ENCODE measurements at regions not wholly inside any gene's neighbourhood (a gene's known extent, or its start where the extent isn't known, plus 50 kb on each side); places are given as distances from the start of the nearest gene placed in this dataset.

GRCh38 chr2:59033661-59034060 lies 792.5 kb upstream of the FANCL start:
- in situ Hi-C loops (cut with MboI; ENCODE audit: low pct_ligation_motif_present in 1 of 4, low pct_unique_long_range_greater_than_20kb in 1 of 4, low sequenced_read_pairs in 3 of 4) = loop anchor here in 2 of 4 donors (25.0 kb wide), 2 partner anchors 1529 to 1554 kb away; partner anchors contain the start of gene BCL11A (in 1 of the 2)
- intact Hi-C loops (cut with DNase I; ENCODE audit: low total_unique reads) = loop anchor here (10.0 kb wide), 1 partner anchor 1521 kb away; the partner anchor contains the start of gene BCL11A
- Histone ChIP-seq H3K27ac (no peak overlapping the region), H3K36me3 (no peaks in the 10 kb centered on the region), H3K9me3 (no peaks in the 10 kb centered on the region), H3K27me3 (no peaks in the 10 kb centered on the region), H3K4me3 (no peak overlapping the region), H3K4me1 (no peaks in the 10 kb centered on the region)
- 30 to 53% methylated on average over 1 of the region's 1 CpG for WGBS, 2 donors (ENCODE audit: low coverage in 1 of 2)
- TF ChIP-seq CTCF (IDR thresholded peaks at IDR 0.05) (no peak), EP300 (IDR thresholded peaks at IDR 0.05; ENCODE audit: low read depth) (no peak), POLR2A (IDR thresholded peaks at IDR 0.05) (no peak), POLR2AphosphoS5 (IDR thresholded peaks at IDR 0.05) (no peak)
- DNase-seq = no peak

GRCh38 chr2:59032499-59032898 lies 791.4 kb upstream of the FANCL start:
- Histone ChIP-seq H3K27ac (no peak overlapping the region), H3K27me3 (no peaks in the 10 kb centered on the region), H3K4me3 (no peak overlapping the region), H3K9me3 (no peaks in the 10 kb centered on the region), H3K4me1 (no peaks in the 10 kb centered on the region), H3K36me3 (no peaks in the 10 kb centered on the region)
- intact Hi-C loops (cut with DNase I; ENCODE audit: low total_unique reads) = loop anchor here (10.0 kb wide), 1 partner anchor 1522 kb away; the partner anchor contains the start of gene BCL11A
- in situ Hi-C loops (cut with MboI; ENCODE audit: low pct_ligation_motif_present in 1 of 4, low pct_unique_long_range_greater_than_20kb in 1 of 4, low sequenced_read_pairs in 3 of 4) = loop anchor here in 2 of 4 donors (25.0 kb wide), 2 partner anchors 1530 to 1555 kb away; partner anchors contain the start of gene BCL11A (in 1 of the 2)
- TF ChIP-seq CTCF (IDR thresholded peaks at IDR 0.05) (no peak), POLR2AphosphoS5 (IDR thresholded peaks at IDR 0.05) (no peak), EP300 (IDR thresholded peaks at IDR 0.05; ENCODE audit: low read depth) (no peak), POLR2A (IDR thresholded peaks at IDR 0.05) (no peak)
- DNase-seq = no peak
- 77% methylated on average over 3 of the region's 3 CpGs; no CpG with 5 or more reads in 1 of the 2 donors for WGBS, 2 donors (ENCODE audit: low coverage in 1 of 2)

GRCh38 chr2:59029058-59029457 lies 787.9 kb upstream of the FANCL start:
- in situ Hi-C loops (cut with MboI; ENCODE audit: low pct_ligation_motif_present in 1 of 4, low pct_unique_long_range_greater_than_20kb in 1 of 4, low sequenced_read_pairs in 3 of 4) = loop anchor here in 2 of 4 donors (25.0 kb wide), 2 partner anchors 1533 to 1558 kb away; partner anchors contain the start of gene BCL11A (in 1 of the 2)

GRCh38 chr2:59027320-59027719 lies 786.2 kb upstream of the FANCL start:
- TF ChIP-seq POLR2A (IDR thresholded peaks at IDR 0.05) (no peak), EP300 (IDR thresholded peaks at IDR 0.05; ENCODE audit: low read depth) (no peak), POLR2AphosphoS5 (IDR thresholded peaks at IDR 0.05) (no peak), CTCF (IDR thresholded peaks at IDR 0.05) (no peak)
- no peaks in the 10 kb centered on the region for H3K9me3 ChIP-seq
- no peak overlapping the region for H3K27ac ChIP-seq
- intact Hi-C loops (cut with DNase I; ENCODE audit: low total_unique reads) = no loop called here
- H3K4me1 ChIP-seq = no peaks in the 10 kb centered on the region
- in situ Hi-C loops (cut with MboI; ENCODE audit: low pct_ligation_motif_present in 1 of 4, low pct_unique_long_range_greater_than_20kb in 1 of 4, low sequenced_read_pairs in 3 of 4) = loop anchor here in 2 of 4 donors (25.0 kb wide), 2 partner anchors 1535 to 1560 kb away; partner anchors contain the start of gene BCL11A (in 1 of the 2)
- no peak overlapping the region for H3K4me3 ChIP-seq
- no peak for DNase-seq
- 75 to 89% methylated on average over 4 of the region's 4 CpGs for WGBS, 2 donors (ENCODE audit: low coverage in 1 of 2)
- no peaks in the 10 kb centered on the region for H3K36me3 ChIP-seq
- no peaks in the 10 kb centered on the region for H3K27me3 ChIP-seq

More at GRCh38 chr2:59029058-59029457, 787.9 kb upstream of the FANCL start:
- no peaks in the 10 kb centered on the region for H3K36me3 ChIP-seq
- H3K9me3 ChIP-seq = no peaks in the 10 kb centered on the region
- no peak overlapping the region for H3K4me3 ChIP-seq
- H3K4me1 ChIP-seq = no peaks in the 10 kb centered on the region
- no peak for DNase-seq
- intact Hi-C loops (cut with DNase I; ENCODE audit: low total_unique reads) = no loop called here
- WGBS, 2 donors (ENCODE audit: low coverage in 1 of 2) = 82% methylated on average over 6 of the region's 6 CpGs; no CpG with 5 or more reads in 1 of the 2 donors
- no peaks in the 10 kb centered on the region for H3K27me3 ChIP-seq
- H3K27ac ChIP-seq = no peak overlapping the region
- TF ChIP-seq POLR2A (IDR thresholded peaks at IDR 0.05) = no peak
- no peak for TF ChIP-seq POLR2AphosphoS5 (IDR thresholded peaks at IDR 0.05)
- TF ChIP-seq EP300 (IDR thresholded peaks at IDR 0.05; ENCODE audit: low read depth) = no peak
- TF ChIP-seq CTCF (IDR thresholded peaks at IDR 0.05) = no peak

Data from transverse colon (tissue), 4 donors.